ENCODE measurements at regions not wholly inside any gene's neighbourhood (a gene's known extent, or its start where the extent isn't known, plus 50 kb on each side); places are given as distances from the start of the nearest gene placed in this dataset.

GRCh38 chr2:133739039-133739438 lies 170.8 kb upstream of the NCKAP5 start:
- no peak for TF ChIP-seq CTCF (IDR thresholded peaks at IDR 0.05)
- TF ChIP-seq POLR2A (IDR thresholded peaks at IDR 0.05), result no peak
